SK-N-MC (cell line): ENCODE measurements at regions not wholly inside any gene's neighbourhood (a gene's known extent, or its start where the extent isn't known, plus 50 kb on each side); places are given as distances from the start of the nearest gene placed in this dataset.

Experiments
- DNase-seq: peaks from one replicate; pipeline ENCODE4 v3.0.0-alpha.2; 2011; ENCODE audit warnings: low read depth, low spot score
- H3K27ac ChIP-seq: fragments of 200-600 bp; sonication (generic); 2 replicates; pipeline ENCODE4 v1.5.1; 2016; ENCODE audit warnings: mixed run types
- H3K36me3 ChIP-seq: fragments of 200-600 bp; sonication (generic); 2 replicates; pipeline ENCODE4 v1.6.1; 2017; ENCODE audit warnings: antibody characterized with exemption, low read length, mixed read lengths; ENCODE audit not compliant: insufficient read depth
- H3K4me3 ChIP-seq: fragments of 200-600 bp; sonication (generic); 2 replicates; pipeline ENCODE4 v1.5.1; 2016
- H3K9ac ChIP-seq: fragments of 200-600 bp; sonication (generic); 2 replicates; pipeline ENCODE4 v1.8.0; 2017; ENCODE audit warnings: mixed run types, mixed read lengths; ENCODE audit not compliant: insufficient read length
- H3K9me3 ChIP-seq: fragments of 200-600 bp; sonication (generic); 2 replicates; pipeline ENCODE4 v1.6.1; 2017; ENCODE audit warnings: low read depth, mild to moderate bottlenecking, antibody characterized with exemption, low read length, moderate library complexity, mixed read lengths
- EZH2 ChIP-seq: fragments of 200-600 bp; sonication (generic); IDR thresholded peaks from one replicate; pipeline ENCODE4 v1.6.1; 2017; ENCODE audit warnings: antibody characterized with exemption
- FOXP2 ChIP-seq: optimal IDR thresholded peaks from 2 replicates; pipeline ENCODE3; 2011; ENCODE audit warnings: mild to moderate bottlenecking, moderate library complexity; ENCODE audit not compliant: insufficient read depth; ENCODE audit errors: extremely low read length, control extremely low read depth
- POLR2AphosphoS5 ChIP-seq: IDR thresholded peaks from 2 replicates; pipeline ENCODE4 v1.6.1; 2012; ENCODE audit warnings: mild to moderate bottlenecking, low read depth, low read length, borderline replicate concordance

GRCh38 chr3:139835830-139836683 is 98.9 kb upstream of the CLSTN2 start:
- DNase-seq = no peak
- TF ChIP-seq FOXP2 (no peak), EZH2 (no peak), POLR2AphosphoS5 (no peak)
- H3K9ac ChIP-seq = no peak overlapping the region
- H3K36me3 ChIP-seq = no peaks in the 10 kb centered on the region
- H3K9me3 ChIP-seq = no peaks in the 10 kb centered on the region
- H3K27ac ChIP-seq = no peak overlapping the region
- no peak overlapping the region for H3K4me3 ChIP-seq

GRCh38 chr3:139832998-139833397 is 102.0 kb upstream of the CLSTN2 start:
- H3K9me3 ChIP-seq = no peaks in the 10 kb centered on the region
- TF ChIP-seq POLR2AphosphoS5 = no peak
- TF ChIP-seq EZH2 = no peak
- TF ChIP-seq FOXP2 = no peak
- DNase-seq = no peak
- no peak overlapping the region for H3K27ac ChIP-seq
- no peak overlapping the region for H3K4me3 ChIP-seq
- H3K9ac ChIP-seq = no peak overlapping the region
- no peaks in the 10 kb centered on the region for H3K36me3 ChIP-seq

- Histone ChIP-seq H3K4me3 (no peak overlapping the region), H3K9ac (no peak overlapping the region), H3K9me3 (no peaks in the 10 kb centered on the region), H3K36me3 (no peaks in the 10 kb centered on the region), H3K27ac (no peak overlapping the region)
- DNase-seq = no peak
- no peak for TF ChIP-seq EZH2
- TF ChIP-seq POLR2AphosphoS5 = no peak
- TF ChIP-seq FOXP2 = no peak
Observed at GRCh38 chr3:139830817-139831216, 104.2 kb upstream of the CLSTN2 start.

GRCh38 chr3:139827833-139828232 is 107.2 kb upstream of the CLSTN2 start:
- Histone ChIP-seq H3K36me3 (no peaks in the 10 kb centered on the region), H3K9ac (no peak overlapping the region), H3K27ac (no peak overlapping the region), H3K9me3 (no peaks in the 10 kb centered on the region), H3K4me3 (no peak overlapping the region)
- no peak for DNase-seq
- TF ChIP-seq FOXP2 (no peak), EZH2 (no peak), POLR2AphosphoS5 (no peak)

GRCh38 chr3:139824864-139825263 is 110.1 kb upstream of the CLSTN2 start:
- Histone ChIP-seq H3K27ac (no peak overlapping the region), H3K36me3 (no peaks in the 10 kb centered on the region), H3K9me3 (no peaks in the 10 kb centered on the region), H3K9ac (no peak overlapping the region), H3K4me3 (no peak overlapping the region)
- TF ChIP-seq FOXP2 = no peak
- DNase-seq = no peak

- H3K9ac ChIP-seq = no peak overlapping the region
- H3K9me3 ChIP-seq = no peaks in the 10 kb centered on the region
- H3K4me3 ChIP-seq = no peak overlapping the region
- no peak overlapping the region for H3K27ac ChIP-seq
- no peak for DNase-seq
- no peak for TF ChIP-seq FOXP2
- no peak for TF ChIP-seq EZH2
- no peak for TF ChIP-seq POLR2AphosphoS5
- H3K36me3 ChIP-seq = no peaks in the 10 kb centered on the region
Observed at GRCh38 chr3:139814646-139815045, 120.3 kb upstream of the CLSTN2 start.

GRCh38 chr3:139811331-139811730 is 123.7 kb upstream of the CLSTN2 start:
- no peak for TF ChIP-seq EZH2
- no peak for TF ChIP-seq POLR2AphosphoS5
- no peak for TF ChIP-seq FOXP2

GRCh38 chr3:139808201-139808600 is 126.8 kb upstream of the CLSTN2 start:
- Histone ChIP-seq H3K9ac (no peak overlapping the region), H3K36me3 (no peaks in the 10 kb centered on the region), H3K9me3 (no peaks in the 10 kb centered on the region), H3K4me3 (no peak overlapping the region), H3K27ac (no peak overlapping the region)
- no peak for DNase-seq
- TF ChIP-seq FOXP2 = no peak
- TF ChIP-seq POLR2AphosphoS5 = no peak
- TF ChIP-seq EZH2 = no peak

More at GRCh38 chr3:139811331-139811730, 123.7 kb upstream of the CLSTN2 start:
- Histone ChIP-seq H3K9me3 (no peaks in the 10 kb centered on the region), H3K4me3 (no peak overlapping the region), H3K36me3 (no peaks in the 10 kb centered on the region), H3K27ac (no peak overlapping the region), H3K9ac (no peak overlapping the region)
- no peak for DNase-seq

GRCh38 chr3:139803294-139803693 is 125.5 kb upstream of the NMNAT3 start:
- H3K27ac ChIP-seq = no peak overlapping the region
- no peak overlapping the region for H3K9ac ChIP-seq
- TF ChIP-seq EZH2 = no peak
- TF ChIP-seq POLR2AphosphoS5 = no peak
- no peak for TF ChIP-seq FOXP2
- H3K4me3 ChIP-seq = no peak overlapping the region
- H3K36me3 ChIP-seq = no peaks in the 10 kb centered on the region
- no peak for DNase-seq
- H3K9me3 ChIP-seq = no peaks in the 10 kb centered on the region
